Activated T-cell treated with anti-CD3 and anti-CD28 coated beads, Interleukin-2, amount 50 U/mL, for 72 hours (primary cell): ENCODE measurements at regions not wholly inside any gene's neighbourhood (a gene's known extent, or its start where the extent isn't known, plus 50 kb on each side); places are given as distances from the start of the nearest gene placed in this dataset.

Experiments
- ATAC-seq, 2 donors: fragments of 150-1000 bp; cut with Tn5 transposase; replicated peaks in 1 of 2; 2 replicates each; pipeline ENCODE4 v1.10.0; 2021; ENCODE audit warnings: moderate library complexity in 2 of 2, mild to moderate bottlenecking in 1 of 2
- DNase-seq, 2 donors: peaks; one replicate each; pipeline ENCODE4 v3.0.0; 2021 to 2022; ENCODE audit warnings: mixed read lengths in 1 of 2
- H3K27ac Mint-ChIP-seq: one replicate; pipeline ENCODE4 v1.8.0; 2022; ENCODE audit warnings: mild to moderate bottlenecking, moderate library complexity, mixed read lengths
- H3K27me3 Mint-ChIP-seq: one replicate; pipeline ENCODE4 v1.8.0; 2022; ENCODE audit warnings: low read depth, mixed read lengths
- H3K36me3 Mint-ChIP-seq, 2 donors: one replicate each; pipeline ENCODE4 v1.8.0; 2022; ENCODE audit warnings: mixed read lengths in 2 of 2, mild to moderate bottlenecking in 1 of 2; ENCODE audit not compliant: insufficient read depth in 2 of 2
- H3K4me1 Mint-ChIP-seq: one replicate; pipeline ENCODE4 v1.8.0; 2022; ENCODE audit warnings: low read depth, mixed read lengths
- H3K4me3 Mint-ChIP-seq, 2 donors: one replicate each; pipeline ENCODE4 v1.8.0; 2022; ENCODE audit warnings: mild to moderate bottlenecking in 2 of 2, mixed read lengths in 2 of 2, moderate library complexity in 2 of 2
- H3K9me3 Mint-ChIP-seq, 2 donors: one replicate each; pipeline ENCODE4 v1.8.0; 2022; ENCODE audit warnings: mixed read lengths in 2 of 2

GRCh38 chr11:25844811-25845210, 487.1 kb upstream of the ANO3 start:
- ATAC-seq (no peak), DNase-seq (no peak)
- Mint-ChIP-seq H3K27ac (no peak overlapping the region), H3K9me3 (peaks cover 4 to 20% of the 10 kb centered on the region in 2 donors), H3K4me1 (no peaks in the 10 kb centered on the region), H3K36me3 (no peaks in the 10 kb centered on the region), H3K4me3 (no peak overlapping the region), H3K27me3 (no peaks in the 10 kb centered on the region)

- peaks cover 3 to 13% of the 10 kb centered on the region in 2 donors for H3K9me3 Mint-ChIP-seq
- no peaks in the 10 kb centered on the region for H3K4me1 Mint-ChIP-seq
- H3K36me3 Mint-ChIP-seq: no peaks in the 10 kb centered on the region
- no peak for DNase-seq
- no peak overlapping the region for H3K27ac Mint-ChIP-seq
- H3K4me3 Mint-ChIP-seq: no peak overlapping the region
- ATAC-seq: no peak
- H3K27me3 Mint-ChIP-seq: no peaks in the 10 kb centered on the region
Measured at GRCh38 chr11:25855916-25856315, 476.0 kb upstream of the ANO3 start.

- H3K27ac Mint-ChIP-seq: no peak overlapping the region
- no peaks in the 10 kb centered on the region for H3K27me3 Mint-ChIP-seq
- H3K4me3 Mint-ChIP-seq: no peak overlapping the region
- peaks cover 6 to 7% of the 10 kb centered on the region in 2 donors for H3K9me3 Mint-ChIP-seq
- H3K36me3 Mint-ChIP-seq: no peaks in the 10 kb centered on the region
- no peaks in the 10 kb centered on the region for H3K4me1 Mint-ChIP-seq
- ATAC-seq (no peak), DNase-seq (no peak)
Measured at GRCh38 chr11:25859776-25860175, 472.2 kb upstream of the ANO3 start.

GRCh38 chr11:25860677-25861450, 471.1 kb upstream of the ANO3 start:
- H3K27me3 Mint-ChIP-seq: no peaks in the 10 kb centered on the region
- H3K36me3 Mint-ChIP-seq: no peaks in the 10 kb centered on the region
- DNase-seq (no peak), ATAC-seq (no peak)
- peaks cover 6 to 7% of the 10 kb centered on the region in 2 donors for H3K9me3 Mint-ChIP-seq
- H3K27ac Mint-ChIP-seq: no peak overlapping the region
- H3K4me1 Mint-ChIP-seq: no peaks in the 10 kb centered on the region
- H3K4me3 Mint-ChIP-seq: no peak overlapping the region

GRCh38 chr11:25862159-25862558, 469.8 kb upstream of the ANO3 start:
- Mint-ChIP-seq H3K27me3 (no peaks in the 10 kb centered on the region), H3K4me3 (no peak overlapping the region)
- no peak for DNase-seq

GRCh38 chr11:25863986-25864385, 467.9 kb upstream of the ANO3 start:
- no peaks in the 10 kb centered on the region for H3K4me1 Mint-ChIP-seq
- H3K27ac Mint-ChIP-seq: no peak overlapping the region

More at GRCh38 chr11:25862159-25862558, 469.8 kb upstream of the ANO3 start:
- no peak for ATAC-seq
- Mint-ChIP-seq H3K9me3 (peaks cover 4 to 9% of the 10 kb centered on the region in 2 donors), H3K36me3 (no peaks in the 10 kb centered on the region), H3K27ac (no peak overlapping the region), H3K4me1 (no peaks in the 10 kb centered on the region)

GRCh38 chr11:25876456-25876965, 455.4 kb upstream of the ANO3 start:
- H3K27ac Mint-ChIP-seq: no peak overlapping the region
- H3K27me3 Mint-ChIP-seq: no peaks in the 10 kb centered on the region
- DNase-seq (no peak), ATAC-seq (no peak)
- peaks cover 5 to 12% of the 10 kb centered on the region in 2 donors for H3K9me3 Mint-ChIP-seq
- H3K4me1 Mint-ChIP-seq: no peaks in the 10 kb centered on the region
- H3K36me3 Mint-ChIP-seq: no peaks in the 10 kb centered on the region
- H3K4me3 Mint-ChIP-seq: no peak overlapping the region

More at GRCh38 chr11:25863986-25864385, 467.9 kb upstream of the ANO3 start:
- ATAC-seq (no peak), DNase-seq (no peak)
- no peak overlapping the region for H3K4me3 Mint-ChIP-seq
- H3K27me3 Mint-ChIP-seq: no peaks in the 10 kb centered on the region
- H3K9me3 Mint-ChIP-seq: peaks cover 11% of the 10 kb centered on the region in 2 donors
- H3K36me3 Mint-ChIP-seq: no peaks in the 10 kb centered on the region

- no peaks in the 10 kb centered on the region for H3K27me3 Mint-ChIP-seq
- peaks cover 5 to 8% of the 10 kb centered on the region in 2 donors for H3K9me3 Mint-ChIP-seq
- DNase-seq (no peak), ATAC-seq (no peak)
- H3K4me1 Mint-ChIP-seq: no peaks in the 10 kb centered on the region
- H3K4me3 Mint-ChIP-seq: no peak overlapping the region
- H3K36me3 Mint-ChIP-seq: no peaks in the 10 kb centered on the region
- H3K27ac Mint-ChIP-seq: no peak overlapping the region
Measured at GRCh38 chr11:25886036-25886435, 445.9 kb upstream of the ANO3 start.

- Mint-ChIP-seq H3K9me3 (peaks cover 7 to 10% of the 10 kb centered on the region in 2 donors), H3K27me3 (no peaks in the 10 kb centered on the region), H3K36me3 (no peaks in the 10 kb centered on the region), H3K27ac (no peak overlapping the region), H3K4me1 (no peaks in the 10 kb centered on the region), H3K4me3 (no peak overlapping the region)
- DNase-seq (no peak), ATAC-seq (no peak)
Measured at GRCh38 chr11:25890626-25891260, 441.2 kb upstream of the ANO3 start.

- ATAC-seq: no peak
- Mint-ChIP-seq H3K36me3 (no peaks in the 10 kb centered on the region), H3K9me3 (peaks cover 7 to 10% of the 10 kb centered on the region in 2 donors), H3K27me3 (no peaks in the 10 kb centered on the region), H3K27ac (no peak overlapping the region), H3K4me1 (no peaks in the 10 kb centered on the region), H3K4me3 (no peak overlapping the region)
- DNase-seq: no peak
Measured at GRCh38 chr11:25891960-25892359, 440.0 kb upstream of the ANO3 start.

GRCh38 chr11:25899617-25900160, 432.2 kb upstream of the ANO3 start:
- no peak overlapping the region for H3K4me3 Mint-ChIP-seq
- no peak for DNase-seq
- no peaks in the 10 kb centered on the region for H3K36me3 Mint-ChIP-seq
- H3K9me3 Mint-ChIP-seq: peaks cover 2 to 9% of the 10 kb centered on the region in 2 donors
- H3K27me3 Mint-ChIP-seq: no peaks in the 10 kb centered on the region
- no peaks in the 10 kb centered on the region for H3K4me1 Mint-ChIP-seq
- ATAC-seq: no peak
- no peak overlapping the region for H3K27ac Mint-ChIP-seq

GRCh38 chr11:25900814-25901213, 431.1 kb upstream of the ANO3 start:
- Mint-ChIP-seq H3K4me1 (no peaks in the 10 kb centered on the region), H3K9me3 (peaks cover 6 to 13% of the 10 kb centered on the region in 2 donors), H3K4me3 (no peak overlapping the region), H3K27me3 (no peaks in the 10 kb centered on the region), H3K27ac (no peak overlapping the region), H3K36me3 (no peaks in the 10 kb centered on the region)
- ATAC-seq (no peak), DNase-seq (no peak)

GRCh38 chr11:25901415-25901814, 430.5 kb upstream of the ANO3 start:
- Mint-ChIP-seq H3K4me3 (no peak overlapping the region), H3K27me3 (no peaks in the 10 kb centered on the region), H3K36me3 (no peaks in the 10 kb centered on the region), H3K9me3 (peaks cover 6 to 13% of the 10 kb centered on the region in 2 donors), H3K4me1 (no peaks in the 10 kb centered on the region), H3K27ac (no peak overlapping the region)
- DNase-seq (no peak), ATAC-seq (no peak)
